ENCODE measurements at regions not wholly inside any gene's neighbourhood (a gene's known extent, or its start where the extent isn't known, plus 50 kb on each side); places are given as distances from the start of the nearest gene placed in this dataset.
A peak's percentile ranks its signal among the peaks of the same experiment; 100 is the strongest.

- Histone ChIP-seq H3K36me3 (ENCODE audit: control insufficient read depth in 1 of 2, insufficient read depth in 2 of 2, low read depth in 1 of 2, low read length in 2 of 2) (no peaks in the 10 kb centered on the region), H3K18ac (ENCODE audit: low read depth in 1 of 2, low read length in 2 of 2) (no peak overlapping the region), H2AK5ac (ENCODE audit: low read length, severe bottlenecking) (no peak overlapping the region), H3K4me3 (ENCODE audit: insufficient read depth in 1 of 2, low read depth in 1 of 2, low read length in 2 of 2) (no peak overlapping the region), H3K9ac (ENCODE audit: low read length) (no peak overlapping the region), H3K4me2 (ENCODE audit: low read length, poor library complexity, severe bottlenecking) (no peak overlapping the region), H2AFZ (ENCODE audit: low read depth, low read length) (no peak overlapping the region), H2BK5ac (ENCODE audit: low read depth, low read length, poor library complexity, severe bottlenecking) (no peak overlapping the region), H3K27me3 (ENCODE audit: control insufficient read depth in 1 of 2, insufficient read depth in 1 of 2, low read length in 2 of 2) (no peaks in the 10 kb centered on the region), H4K8ac (ENCODE audit: low read length) (no peak overlapping the region), H3K4ac (ENCODE audit: low read depth in 1 of 2, low read length in 2 of 2) (no peak overlapping the region), H3K27ac (ENCODE audit: low read length, poor library complexity, severe bottlenecking) (no peak overlapping the region), H2BK15ac (ENCODE audit: low read depth, poor library complexity, severe bottlenecking) (no peak overlapping the region), H3K9me3 (ENCODE audit: control insufficient read depth, low read length) (no peaks in the 10 kb centered on the region), H3K14ac (ENCODE audit: low read length in 2 of 2) (no peak overlapping the region), H2BK120ac (ENCODE audit: low read depth, low read length) (no peak overlapping the region), H2BK12ac (ENCODE audit: low read length in 2 of 2) (no peak overlapping the region), H4K91ac (ENCODE audit: low read length) (no peak overlapping the region), H3K23ac (ENCODE audit: low read length in 2 of 2) (no peak overlapping the region), H3K4me1 (ENCODE audit: control insufficient read depth, insufficient read depth, low read depth, low read length) (no peaks in the 10 kb centered on the region), H3K79me1 (replicated peaks; ENCODE audit: low read length, poor library complexity, severe bottlenecking) (no peaks in the 10 kb centered on the region)
- DNase-seq, result no peak
- WGBS, result 83% methylated on average over 7 of the region's 7 CpGs
Measured at GRCh38 chr2:7972670-7973069, 709.2 kb upstream of the ID2 start.

GRCh38 chr2:7973801-7974480 lies 707.9 kb upstream of the ID2 start:
- Histone ChIP-seq H3K36me3 (ENCODE audit: control insufficient read depth in 1 of 2, insufficient read depth in 2 of 2, low read depth in 1 of 2, low read length in 2 of 2) (no peaks in the 10 kb centered on the region), H3K18ac (ENCODE audit: low read depth in 1 of 2, low read length in 2 of 2) (no peak overlapping the region), H2AK5ac (ENCODE audit: low read length, severe bottlenecking) (no peak overlapping the region), H3K4ac (ENCODE audit: low read depth in 1 of 2, low read length in 2 of 2) (no peak overlapping the region), H3K27me3 (ENCODE audit: control insufficient read depth in 1 of 2, insufficient read depth in 1 of 2, low read length in 2 of 2) (no peaks in the 10 kb centered on the region), H3K4me3 (ENCODE audit: insufficient read depth in 1 of 2, low read depth in 1 of 2, low read length in 2 of 2) (no peak overlapping the region), H2BK15ac (ENCODE audit: low read depth, poor library complexity, severe bottlenecking) (no peak overlapping the region), H3K9ac (ENCODE audit: low read length) (no peak overlapping the region), H3K9me3 (ENCODE audit: control insufficient read depth, low read length) (no peaks in the 10 kb centered on the region), H3K23ac (ENCODE audit: low read length in 2 of 2) (no peak overlapping the region), H4K91ac (ENCODE audit: low read length) (no peak overlapping the region), H4K8ac (ENCODE audit: low read length) (no peak overlapping the region), H3K14ac (ENCODE audit: low read length in 2 of 2) (no peak overlapping the region), H2BK5ac (ENCODE audit: low read depth, low read length, poor library complexity, severe bottlenecking) (no peak overlapping the region), H2AFZ (ENCODE audit: low read depth, low read length) (no peak overlapping the region), H2BK12ac (ENCODE audit: low read length in 2 of 2) (no peak overlapping the region), H3K27ac (ENCODE audit: low read length, poor library complexity, severe bottlenecking) (no peak overlapping the region), H3K4me1 (ENCODE audit: control insufficient read depth, insufficient read depth, low read depth, low read length) (no peaks in the 10 kb centered on the region), H3K4me2 (ENCODE audit: low read length, poor library complexity, severe bottlenecking) (no peak overlapping the region), H3K79me1 (replicated peaks; ENCODE audit: low read length, poor library complexity, severe bottlenecking) (no peaks in the 10 kb centered on the region), H2BK120ac (ENCODE audit: low read depth, low read length) (no peak overlapping the region)
- no peak for DNase-seq
- 82% methylated on average over 7 of the region's 8 CpGs for WGBS

GRCh38 chr2:7974936-7975335 lies 706.9 kb upstream of the ID2 start:
- Histone ChIP-seq H3K79me1 (replicated peaks; ENCODE audit: low read length, poor library complexity, severe bottlenecking) (no peaks in the 10 kb centered on the region), H3K4me1 (ENCODE audit: control insufficient read depth, insufficient read depth, low read depth, low read length) (no peaks in the 10 kb centered on the region), H3K14ac (ENCODE audit: low read length in 2 of 2) (no peak overlapping the region), H2BK5ac (ENCODE audit: low read depth, low read length, poor library complexity, severe bottlenecking) (no peak overlapping the region), H3K36me3 (ENCODE audit: control insufficient read depth in 1 of 2, insufficient read depth in 2 of 2, low read depth in 1 of 2, low read length in 2 of 2) (no peaks in the 10 kb centered on the region), H3K27ac (ENCODE audit: low read length, poor library complexity, severe bottlenecking) (no peak overlapping the region), H3K18ac (ENCODE audit: low read depth in 1 of 2, low read length in 2 of 2) (no peak overlapping the region), H3K9ac (ENCODE audit: low read length) (no peak overlapping the region), H2BK120ac (ENCODE audit: low read depth, low read length) (no peak overlapping the region), H3K27me3 (ENCODE audit: control insufficient read depth in 1 of 2, insufficient read depth in 1 of 2, low read length in 2 of 2) (no peaks in the 10 kb centered on the region), H2AK5ac (ENCODE audit: low read length, severe bottlenecking) (no peak overlapping the region), H3K9me3 (ENCODE audit: control insufficient read depth, low read length) (no peaks in the 10 kb centered on the region), H4K91ac (ENCODE audit: low read length) (no peak overlapping the region), H4K8ac (ENCODE audit: low read length) (no peak overlapping the region), H3K4me3 (ENCODE audit: insufficient read depth in 1 of 2, low read depth in 1 of 2, low read length in 2 of 2) (no peak overlapping the region), H2BK15ac (ENCODE audit: low read depth, poor library complexity, severe bottlenecking) (no peak overlapping the region), H3K4ac (ENCODE audit: low read depth in 1 of 2, low read length in 2 of 2) (no peak overlapping the region), H2AFZ (ENCODE audit: low read depth, low read length) (no peak overlapping the region), H3K4me2 (ENCODE audit: low read length, poor library complexity, severe bottlenecking) (no peak overlapping the region), H3K23ac (ENCODE audit: low read length in 2 of 2) (no peak overlapping the region), H2BK12ac (ENCODE audit: low read length in 2 of 2) (no peak overlapping the region)
- DNase-seq, result no peak
- WGBS, result 90% methylated on average over 3 of the region's 5 CpGs

GRCh38 chr2:7976206-7976605 lies 705.6 kb upstream of the ID2 start:
- Histone ChIP-seq H2AK5ac (ENCODE audit: low read length, severe bottlenecking) (no peak overlapping the region), H3K27ac (ENCODE audit: low read length, poor library complexity, severe bottlenecking) (no peak overlapping the region), H3K4me1 (ENCODE audit: control insufficient read depth, insufficient read depth, low read depth, low read length) (no peaks in the 10 kb centered on the region), H2BK5ac (ENCODE audit: low read depth, low read length, poor library complexity, severe bottlenecking) (no peak overlapping the region), H3K27me3 (ENCODE audit: control insufficient read depth in 1 of 2, insufficient read depth in 1 of 2, low read length in 2 of 2) (no peaks in the 10 kb centered on the region), H3K36me3 (ENCODE audit: control insufficient read depth in 1 of 2, insufficient read depth in 2 of 2, low read depth in 1 of 2, low read length in 2 of 2) (no peaks in the 10 kb centered on the region), H3K4ac (ENCODE audit: low read depth in 1 of 2, low read length in 2 of 2) (no peak overlapping the region), H3K4me3 (ENCODE audit: insufficient read depth in 1 of 2, low read depth in 1 of 2, low read length in 2 of 2) (no peak overlapping the region), H3K4me2 (ENCODE audit: low read length, poor library complexity, severe bottlenecking) (no peak overlapping the region), H2BK15ac (ENCODE audit: low read depth, poor library complexity, severe bottlenecking) (no peak overlapping the region), H3K23ac (ENCODE audit: low read length in 2 of 2) (no peak overlapping the region), H2BK120ac (ENCODE audit: low read depth, low read length) (no peak overlapping the region), H4K8ac (ENCODE audit: low read length) (no peak overlapping the region), H3K18ac (ENCODE audit: low read depth in 1 of 2, low read length in 2 of 2) (no peak overlapping the region), H3K9ac (ENCODE audit: low read length) (peak overlapping the region; percentile 59), H4K91ac (ENCODE audit: low read length) (no peak overlapping the region), H2BK12ac (ENCODE audit: low read length in 2 of 2) (no peak overlapping the region), H2AFZ (ENCODE audit: low read depth, low read length) (no peak overlapping the region), H3K79me1 (replicated peaks; ENCODE audit: low read length, poor library complexity, severe bottlenecking) (no peaks in the 10 kb centered on the region), H3K9me3 (ENCODE audit: control insufficient read depth, low read length) (no peaks in the 10 kb centered on the region), H3K14ac (ENCODE audit: low read length in 2 of 2) (no peak overlapping the region)
- no peak for DNase-seq
- 72% methylated on average over 5 of the region's 7 CpGs for WGBS

All from mesenchymal stem cell (in vitro differentiated cells and primary cell).